ENCODE measurements at regions not wholly inside any gene's neighbourhood (a gene's known extent, or its start where the extent isn't known, plus 50 kb on each side); places are given as distances from the start of the nearest gene placed in this dataset.

DNA sequence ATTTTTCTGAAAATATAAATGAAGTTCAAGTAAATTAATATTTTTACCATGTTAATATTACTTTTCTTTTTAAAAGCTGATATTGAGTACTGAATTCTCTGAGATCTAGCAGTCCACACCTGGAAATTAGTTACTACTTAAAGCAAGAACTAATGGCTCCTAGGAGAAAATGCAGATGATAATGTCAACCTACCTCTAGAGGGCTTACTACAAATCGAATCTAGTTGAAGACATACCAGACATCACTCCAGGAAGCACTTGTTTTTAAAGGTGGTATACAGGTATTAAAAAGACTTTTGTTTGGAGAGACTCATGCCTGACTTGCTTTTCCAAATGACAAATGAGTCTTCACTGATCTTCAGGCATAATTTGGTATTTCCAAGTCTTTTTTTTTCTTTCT lies 516.4 kb upstream of the BOD1L1 start:
- TF ChIP-seq POLR2AphosphoS5 (IDR thresholded peaks at IDR 0.05; ENCODE audit: insufficient read depth in 1 of 2, low read depth in 1 of 2) (no peak), POLR2A (IDR thresholded peaks at IDR 0.05) (no peak)
- TF ChIP-seq, protein P1, sequence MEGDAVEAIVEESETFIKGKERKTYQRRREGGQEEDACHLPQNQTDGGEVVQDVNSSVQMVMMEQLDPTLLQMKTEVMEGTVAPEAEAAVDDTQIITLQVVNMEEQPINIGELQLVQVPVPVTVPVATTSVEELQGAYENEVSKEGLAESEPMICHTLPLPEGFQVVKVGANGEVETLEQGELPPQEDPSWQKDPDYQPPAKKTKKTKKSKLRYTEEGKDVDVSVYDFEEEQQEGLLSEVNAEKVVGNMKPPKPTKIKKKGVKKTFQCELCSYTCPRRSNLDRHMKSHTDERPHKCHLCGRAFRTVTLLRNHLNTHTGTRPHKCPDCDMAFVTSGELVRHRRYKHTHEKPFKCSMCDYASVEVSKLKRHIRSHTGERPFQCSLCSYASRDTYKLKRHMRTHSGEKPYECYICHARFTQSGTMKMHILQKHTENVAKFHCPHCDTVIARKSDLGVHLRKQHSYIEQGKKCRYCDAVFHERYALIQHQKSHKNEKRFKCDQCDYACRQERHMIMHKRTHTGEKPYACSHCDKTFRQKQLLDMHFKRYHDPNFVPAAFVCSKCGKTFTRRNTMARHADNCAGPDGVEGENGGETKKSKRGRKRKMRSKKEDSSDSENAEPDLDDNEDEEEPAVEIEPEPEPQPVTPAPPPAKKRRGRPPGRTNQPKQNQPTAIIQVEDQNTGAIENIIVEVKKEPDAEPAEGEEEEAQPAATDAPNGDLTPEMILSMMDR (IDR thresholded peaks at IDR 0.05), result no peak
- Histone ChIP-seq H3K36me3 (no peaks in the 10 kb centered on the region), H3K27ac (no peak overlapping the region), H3K4me3 (no peak overlapping the region), H3K27me3 (no peaks in the 10 kb centered on the region), H3K4me1 (no peaks in the 10 kb centered on the region), H3K9me3 (no peaks in the 10 kb centered on the region)
- no peak for DNase-seq (ENCODE audit: extremely low spot score in 2 of 2)
- intact Hi-C loops (cut with DNase I), result no loop called here

DNA sequence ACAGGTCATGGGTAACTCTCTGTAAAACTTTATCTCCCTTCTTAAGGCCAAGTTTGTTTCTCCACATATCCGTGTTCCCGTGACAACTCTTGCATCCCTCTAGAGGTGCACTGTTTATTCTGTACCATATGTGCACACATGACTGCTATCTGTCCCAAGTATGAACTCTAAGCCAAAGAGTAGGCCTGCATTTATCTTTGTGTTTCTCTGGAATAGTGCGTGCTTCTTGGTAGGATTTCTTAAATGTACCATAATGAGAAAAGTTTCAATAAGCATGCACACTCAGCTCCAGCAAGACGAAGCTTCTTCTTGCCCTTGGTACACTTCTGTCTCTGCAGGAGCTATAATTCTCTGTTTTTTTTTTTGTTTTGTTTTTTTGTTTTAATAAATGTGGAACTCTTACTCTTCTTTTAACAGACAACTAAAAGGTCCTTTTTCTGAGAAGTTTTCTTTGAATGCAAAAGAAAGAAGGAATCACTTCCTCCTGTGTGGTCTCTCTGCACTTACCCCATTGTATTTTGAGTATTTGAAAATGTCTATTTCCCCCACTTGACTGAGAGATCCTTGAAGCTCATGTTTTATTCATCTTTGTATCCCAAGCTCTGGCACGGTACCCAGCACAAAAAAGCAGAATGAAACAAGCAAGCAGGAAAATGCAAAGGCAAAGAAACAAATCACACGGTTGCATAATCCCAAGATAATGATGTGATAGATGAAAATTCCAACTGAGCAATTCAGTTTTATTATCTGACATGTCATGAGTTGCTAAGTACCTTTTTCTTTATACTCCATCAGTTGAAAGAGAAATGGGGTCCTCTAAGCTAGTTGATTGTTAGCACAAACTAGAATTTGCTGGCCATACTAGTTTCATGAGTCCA lies 521.9 kb upstream of the BOD1L1 start:
- intact Hi-C loops (cut with DNase I), result no loop called here
- H3K36me3 ChIP-seq, result no peaks in the 10 kb centered on the region
- no peak overlapping the region for H3K4me3 ChIP-seq
- DNase-seq (ENCODE audit: extremely low spot score in 2 of 2), result no peak
- no peaks in the 10 kb centered on the region for H3K4me1 ChIP-seq
- no peaks in the 10 kb centered on the region for H3K27me3 ChIP-seq
- no peak overlapping the region for H3K27ac ChIP-seq
- no peaks in the 10 kb centered on the region for H3K9me3 ChIP-seq
- no peak for TF ChIP-seq POLR2A (IDR thresholded peaks at IDR 0.05)

DNA sequence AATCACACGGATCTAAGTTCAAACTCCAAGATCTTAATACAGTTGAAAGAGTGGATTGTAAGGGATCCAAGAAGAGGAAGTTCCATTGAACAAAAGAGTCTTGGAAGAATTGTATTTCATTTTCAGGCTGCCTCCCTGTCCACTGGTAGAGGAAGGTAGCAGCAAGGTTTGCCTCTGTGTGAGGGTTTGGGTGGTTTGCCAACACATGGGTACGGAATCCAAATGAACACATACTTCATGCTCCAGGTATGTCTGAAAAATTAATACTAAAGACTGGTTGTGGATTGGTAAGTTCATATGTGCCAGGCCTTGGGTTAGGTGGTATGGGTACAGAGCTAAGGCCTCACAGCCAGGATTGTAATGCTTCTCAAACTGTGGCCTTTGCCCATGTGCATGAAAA lies 523.6 kb upstream of the BOD1L1 start:
- no peak for TF ChIP-seq POLR2AphosphoS5 (IDR thresholded peaks at IDR 0.05; ENCODE audit: insufficient read depth in 1 of 2, low read depth in 1 of 2)
- no peak for TF ChIP-seq POLR2A (IDR thresholded peaks at IDR 0.05)
- TF ChIP-seq, protein P1 (IDR thresholded peaks at IDR 0.05), result no peak
- no peak overlapping the region for H3K27ac ChIP-seq
- H3K36me3 ChIP-seq, result no peaks in the 10 kb centered on the region
- intact Hi-C loops (cut with DNase I), result no loop called here
- no peaks in the 10 kb centered on the region for H3K27me3 ChIP-seq
- H3K4me1 ChIP-seq, result no peaks in the 10 kb centered on the region
- no peaks in the 10 kb centered on the region for H3K9me3 ChIP-seq
- no peak overlapping the region for H3K4me3 ChIP-seq
- DNase-seq (ENCODE audit: extremely low spot score in 2 of 2), result no peak

DNA sequence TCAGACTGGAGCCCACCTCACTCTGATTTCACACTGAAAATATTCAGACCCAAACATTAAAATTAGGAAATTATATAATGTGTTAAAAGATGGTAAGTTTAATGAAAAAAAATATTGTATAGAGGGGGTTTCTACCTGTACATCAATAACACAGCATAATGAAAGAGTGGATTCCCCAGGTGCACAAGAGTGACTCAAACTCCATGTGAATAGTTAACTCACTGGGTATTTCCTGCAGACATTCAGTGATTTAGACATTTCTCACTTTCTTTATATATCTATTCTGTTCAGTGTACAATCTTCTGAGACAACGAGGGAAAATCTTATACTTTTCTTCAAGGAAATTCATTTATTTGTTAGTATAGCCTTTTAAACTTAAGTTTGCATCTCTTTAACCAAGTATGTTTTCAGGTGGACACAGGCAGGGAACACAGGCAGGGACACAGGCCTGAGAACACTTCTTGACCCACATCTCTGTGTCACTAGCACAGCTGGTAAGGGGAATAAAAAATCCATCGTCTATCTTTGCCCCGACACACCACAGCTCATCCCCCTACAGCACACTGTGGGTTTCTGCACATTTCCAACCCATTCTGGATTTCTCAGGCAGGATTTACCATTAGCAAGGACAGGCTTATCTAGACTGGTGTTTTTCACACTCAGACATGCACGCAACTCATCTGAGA lies 525.5 kb upstream of the BOD1L1 start:
- no peak for DNase-seq (ENCODE audit: extremely low spot score in 2 of 2)
- no peaks in the 10 kb centered on the region for H3K27me3 ChIP-seq
- H3K9me3 ChIP-seq, result no peaks in the 10 kb centered on the region
- TF ChIP-seq, protein P1 (IDR thresholded peaks at IDR 0.05), result no peak
- TF ChIP-seq POLR2A (IDR thresholded peaks at IDR 0.05) (no peak), POLR2AphosphoS5 (IDR thresholded peaks at IDR 0.05; ENCODE audit: insufficient read depth in 1 of 2, low read depth in 1 of 2) (no peak)
- no peaks in the 10 kb centered on the region for H3K4me1 ChIP-seq
- H3K36me3 ChIP-seq, result no peaks in the 10 kb centered on the region
- no peak overlapping the region for H3K4me3 ChIP-seq
- H3K27ac ChIP-seq, result no peak overlapping the region
- intact Hi-C loops (cut with DNase I), result no loop called here

DNA sequence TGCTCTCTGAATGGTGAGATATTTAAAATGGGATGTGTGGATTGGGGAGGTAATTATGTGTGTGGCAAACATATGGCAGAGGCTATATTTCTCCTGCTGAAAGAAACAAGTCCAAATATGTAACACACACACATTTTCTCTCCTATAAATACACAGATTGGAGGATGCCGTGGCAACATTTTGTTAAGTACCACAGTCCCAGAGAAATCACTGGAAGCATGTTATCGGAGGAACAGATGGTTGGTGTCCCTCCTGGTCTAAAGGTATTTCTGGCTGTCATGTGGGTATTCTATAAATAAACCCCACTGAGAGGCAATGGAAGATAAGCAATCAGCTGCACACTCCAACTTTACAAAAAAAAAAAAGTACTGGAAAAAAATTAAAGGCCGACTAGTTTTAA lies 528.3 kb upstream of the BOD1L1 start:
- H3K27ac ChIP-seq, result no peak overlapping the region
- no peak for TF ChIP-seq POLR2A (IDR thresholded peaks at IDR 0.05)
- TF ChIP-seq POLR2AphosphoS5 (IDR thresholded peaks at IDR 0.05; ENCODE audit: insufficient read depth in 1 of 2, low read depth in 1 of 2), result no peak
- TF ChIP-seq, protein P1 (IDR thresholded peaks at IDR 0.05), result no peak
- no peak overlapping the region for H3K4me3 ChIP-seq
- no peak for DNase-seq (ENCODE audit: extremely low spot score in 2 of 2)
- intact Hi-C loops (cut with DNase I), result no loop called here
- no peaks in the 10 kb centered on the region for H3K9me3 ChIP-seq
- no peaks in the 10 kb centered on the region for H3K4me1 ChIP-seq
- no peaks in the 10 kb centered on the region for H3K27me3 ChIP-seq
- no peaks in the 10 kb centered on the region for H3K36me3 ChIP-seq

All from vagina (tissue), 2 donors.